ENCODE measurements at regions not wholly inside any gene's neighbourhood (a gene's known extent, or its start where the extent isn't known, plus 50 kb on each side); places are given as distances from the start of the nearest gene placed in this dataset.

- POLR2A ChIA-PET (ENCODE audit: partially characterized antibody): no interaction called here
- Histone ChIP-seq H4K91ac (replicated peaks; ENCODE audit: insufficient read length, low read length) (no peak overlapping the region), H4K20me1 (replicated peaks in 1 of 2; ENCODE audit: control insufficient read depth in 1 of 2, insufficient read depth in 2 of 2, low read length in 2 of 2) (no peaks in the 10 kb centered on the region), H2AFZ (ENCODE audit: low read length) (no peak overlapping the region), H3K18ac (ENCODE audit: extremely low read depth, low read length) (no peak overlapping the region), H3K79me2 (ENCODE audit: control insufficient read depth in 1 of 2, insufficient read depth in 2 of 2, low read length in 2 of 2) (no peaks in the 10 kb centered on the region), H4K5ac (ENCODE audit: insufficient read length, low read depth, low read length) (no peak overlapping the region), H2BK12ac (ENCODE audit: low read depth, low read length) (no peak overlapping the region), H3K79me1 (ENCODE audit: low read depth, low read length) (no peaks in the 10 kb centered on the region), H2BK20ac (ENCODE audit: low read length) (no peak overlapping the region), H3K56ac (replicated peaks; ENCODE audit: insufficient read length, low read depth, low read length) (no peak overlapping the region), H3K14ac (ENCODE audit: insufficient read length) (no peak overlapping the region), H2BK15ac (ENCODE audit: low read length) (no peak overlapping the region), H2BK5ac (ENCODE audit: low read depth, low read length) (no peak overlapping the region), H3K4me1 (replicated peaks in 1 of 4; ENCODE audit: control insufficient read depth in 3 of 4, insufficient read depth in 4 of 4, low read length in 3 of 4) (peaks cover 0 to 4% (median 0%) of the 10 kb centered on the region in 4 experiments; a peak in 2 of 7 replicates), H3K27me3 (replicated peaks in 1 of 4; ENCODE audit: control insufficient read depth in 3 of 4, extremely low read depth in 1 of 4, insufficient read depth in 3 of 4, low read length in 3 of 4) (no peaks in the 10 kb centered on the region), H3K9me3 (ENCODE audit: insufficient read depth in 2 of 2, low read depth in 1 of 2, low read length in 1 of 2) (peaks cover 46 to 78% of the 10 kb centered on the region in 2 experiments), H3K4me3 (ENCODE audit: extremely low read depth in 1 of 4, insufficient read depth in 2 of 4, low read depth in 3 of 4, low read length in 4 of 4) (no peak overlapping the region), H3K4ac (replicated peaks; ENCODE audit: insufficient read length, low read depth, low read length) (no peak overlapping the region), H3K9ac (replicated peaks in 1 of 4; ENCODE audit: extremely low read depth in 1 of 4, low read depth in 3 of 4, low read length in 3 of 4) (no peak overlapping the region), H3K27ac (ENCODE audit: low read depth, low read length) (no peak overlapping the region), H3K23ac (ENCODE audit: insufficient read length) (no peak overlapping the region), H2AK5ac (ENCODE audit: low read depth, low read length) (no peak overlapping the region), H3K4me2 (ENCODE audit: insufficient read depth in 1 of 2, low read depth in 2 of 2, low read length in 2 of 2) (no peak overlapping the region), H3K36me3 (ENCODE audit: control insufficient read depth in 2 of 4, insufficient read depth in 4 of 4, low read length in 3 of 4) (no peaks in the 10 kb centered on the region), H2BK120ac (replicated peaks; ENCODE audit: low read depth, low read length) (no peak overlapping the region), H4K8ac (ENCODE audit: extremely low read depth, insufficient read depth, low read length) (peak overlapping the region; percentile 36; the same call in 1 of the 2 replicates), H3K23me2 (ENCODE audit: low read depth, low read length) (no peaks in the 10 kb centered on the region)
- DNase-seq (ENCODE audit: low read depth in 1 of 2, low spot score in 2 of 2) (no peak), FAIRE-seq (no peak)
- CTCF ChIA-PET (ENCODE audit: partially characterized antibody): interaction anchor here (0.6 kb wide), 1 partner anchor 64 kb away, joined by 3 read pairs; no protein-coding TSS in a partner anchor
- WGBS, 2 experiments (ENCODE audit: extremely low coverage in 1 of 2, insufficient coverage in 1 of 2, insufficient read length in 1 of 2, insufficient replicate concordance in 2 of 2, low coverage in 1 of 2, low lambda C conversion rate in 2 of 2, missing lambda C conversion rate in 1 of 2): 89% methylated on average over 32 of the region's 32 CpGs; no CpG with 5 or more reads in 1 of the 2 experiments
- TF ChIP-seq POLR2AphosphoS5 (IDR thresholded peaks at IDR 0.05; ENCODE audit: low read depth, low read length) (no peak), SIRT6 (IDR thresholded peaks at IDR 0.05; ENCODE audit: low read length) (no peak), POU5F1 (IDR thresholded peaks at IDR 0.05; ENCODE audit: low read depth, low read length) (no peak), ATF3 (IDR thresholded peaks at IDR 0.05; ENCODE audit: insufficient read depth, low read depth, low read length) (no peak), RFX5 (IDR thresholded peaks at IDR 0.05; ENCODE audit: borderline replicate concordance, low read depth, low read length) (no peak), EP300 (IDR thresholded peaks at IDR 0.05; ENCODE audit: borderline replicate concordance in 1 of 2, low read depth in 2 of 2, low read length in 2 of 2) (no peak), CBX8 (IDR thresholded peaks at IDR 0.05; ENCODE audit: borderline replicate concordance, low read depth, low read length) (no peak), KDM1A (IDR thresholded peaks at IDR 0.05; ENCODE audit: borderline replicate concordance, low read length) (no peak)
These were observed 76.0 kb downstream of the METRNL start for GRCh38 chr17:83155128-83156121.
